ES-I3 (cell line): ENCODE measurements at regions not wholly inside any gene's neighbourhood (a gene's known extent, or its start where the extent isn't known, plus 50 kb on each side); places are given as distances from the start of the nearest gene placed in this dataset.

Experiments
- H3K36me3 ChIP-seq: 2 replicates; pipeline ENCODE4 v1.6.1; 2013; ENCODE audit warnings: mild to moderate bottlenecking, low read length, control low read depth, moderate library complexity; ENCODE audit not compliant: insufficient read depth
- H3K4me1 ChIP-seq: 2 replicates; pipeline ENCODE4 v1.6.1; 2013; ENCODE audit warnings: mild to moderate bottlenecking, control low read depth, low read length; ENCODE audit not compliant: insufficient read depth
- H3K9ac ChIP-seq: 2 replicates; pipeline ENCODE4 v1.6.1; 2013; ENCODE audit warnings: low read depth, mild to moderate bottlenecking, low read length, moderate library complexity
- H3K9me3 ChIP-seq: 2 replicates; pipeline ENCODE4 v1.6.1; 2013; ENCODE audit warnings: mild to moderate bottlenecking, low read length, moderate library complexity; ENCODE audit not compliant: control insufficient read depth, insufficient read depth

- H3K4me1 ChIP-seq = 0 out of 2 replicates have a peak, but pooled peaks cover 4% of the 10 kb centered on the region
- no peaks in the 10 kb centered on the region for H3K9me3 ChIP-seq
- no peak overlapping the region for H3K9ac ChIP-seq
- no peaks in the 10 kb centered on the region for H3K36me3 ChIP-seq
Measured at GRCh38 chr2:8162552-8162951, 519.3 kb upstream of the ID2 start.

DNA sequence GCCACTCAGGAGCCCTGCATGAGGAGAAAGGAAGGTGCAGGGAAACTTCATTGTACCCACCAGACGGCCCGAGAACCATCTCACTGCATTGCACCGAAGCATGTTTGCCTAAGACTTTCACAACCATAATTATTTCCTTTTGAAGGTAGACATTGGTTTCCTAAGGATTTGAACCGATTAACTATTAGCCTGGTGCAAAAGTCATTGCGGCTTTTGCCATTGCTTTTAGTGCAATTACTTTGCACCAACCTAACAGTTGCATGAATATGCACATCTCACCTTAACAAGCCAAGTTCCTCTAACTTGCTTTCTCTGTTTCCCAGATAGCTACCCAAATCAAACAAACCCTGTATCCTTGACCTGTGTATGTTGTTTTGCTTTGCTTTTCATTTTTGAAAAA, 516.3 kb upstream of the ID2 start:
- Histone ChIP-seq H3K9ac (no peak overlapping the region), H3K9me3 (no peaks in the 10 kb centered on the region), H3K4me1 (no peaks in the 10 kb centered on the region), H3K36me3 (no peaks in the 10 kb centered on the region)

- Histone ChIP-seq H3K9ac (no peak overlapping the region), H3K9me3 (no peaks in the 10 kb centered on the region), H3K36me3 (no peaks in the 10 kb centered on the region), H3K4me1 (no peaks in the 10 kb centered on the region)
Measured at GRCh38 chr2:8168022-8168717, 513.7 kb upstream of the ID2 start.

GRCh38 chr2:8168876-8169424, 512.9 kb upstream of the ID2 start:
- H3K9me3 ChIP-seq = no peaks in the 10 kb centered on the region
- no peaks in the 10 kb centered on the region for H3K36me3 ChIP-seq
- H3K4me1 ChIP-seq = no peaks in the 10 kb centered on the region
- H3K9ac ChIP-seq = no peak overlapping the region

DNA sequence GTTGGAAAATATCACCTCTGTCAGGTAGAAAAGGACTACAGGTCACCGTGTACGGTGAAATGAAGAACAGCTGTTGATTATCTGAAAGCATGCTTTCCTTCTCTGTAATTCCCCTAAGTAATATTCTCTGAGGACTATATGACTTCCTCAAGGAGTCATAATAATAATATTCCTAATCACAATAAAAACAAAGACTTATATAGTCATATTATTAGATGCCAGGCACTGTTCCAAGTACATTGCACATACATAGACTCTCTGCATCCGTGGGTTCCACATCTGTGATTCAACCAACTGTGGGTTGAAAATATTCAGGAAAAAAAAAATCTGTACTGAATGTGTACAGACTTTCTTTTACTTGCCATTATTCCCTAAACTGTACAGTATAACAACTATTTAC, 512.4 kb upstream of the ID2 start:
- Histone ChIP-seq H3K9me3 (no peaks in the 10 kb centered on the region), H3K9ac (no peak overlapping the region), H3K36me3 (no peaks in the 10 kb centered on the region), H3K4me1 (no peaks in the 10 kb centered on the region)

GRCh38 chr2:8170552-8171327, 511.1 kb upstream of the ID2 start:
- Histone ChIP-seq H3K36me3 (no peaks in the 10 kb centered on the region), H3K9ac (no peak overlapping the region), H3K9me3 (no peaks in the 10 kb centered on the region), H3K4me1 (no peaks in the 10 kb centered on the region)

DNA sequence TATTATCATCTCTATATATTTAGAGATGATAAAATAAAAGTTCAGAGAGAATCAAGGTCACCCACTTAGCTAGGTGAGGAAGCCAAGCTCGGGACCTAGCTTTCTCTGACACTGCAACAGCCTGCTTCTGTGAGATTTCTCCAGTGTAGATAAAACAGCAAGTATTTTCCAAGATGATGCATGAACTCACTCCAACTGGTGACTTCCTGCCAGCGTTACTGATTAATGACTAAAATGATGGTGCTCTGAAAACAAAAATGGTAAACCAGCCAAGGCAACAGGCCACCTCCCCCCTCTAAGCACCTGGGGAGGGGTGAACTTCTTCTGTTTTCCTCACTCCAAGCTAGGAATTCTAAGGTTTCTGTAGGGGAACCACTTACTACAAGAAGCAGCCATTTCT, 510.2 kb upstream of the ID2 start:
- Histone ChIP-seq H3K9me3 (no peaks in the 10 kb centered on the region), H3K9ac (no peak overlapping the region), H3K36me3 (no peaks in the 10 kb centered on the region), H3K4me1 (no peaks in the 10 kb centered on the region)

GRCh38 chr2:8172661-8173060, 509.2 kb upstream of the ID2 start:
- Histone ChIP-seq H3K9ac (no peak overlapping the region), H3K36me3 (no peaks in the 10 kb centered on the region), H3K4me1 (no peaks in the 10 kb centered on the region), H3K9me3 (no peaks in the 10 kb centered on the region)

DNA sequence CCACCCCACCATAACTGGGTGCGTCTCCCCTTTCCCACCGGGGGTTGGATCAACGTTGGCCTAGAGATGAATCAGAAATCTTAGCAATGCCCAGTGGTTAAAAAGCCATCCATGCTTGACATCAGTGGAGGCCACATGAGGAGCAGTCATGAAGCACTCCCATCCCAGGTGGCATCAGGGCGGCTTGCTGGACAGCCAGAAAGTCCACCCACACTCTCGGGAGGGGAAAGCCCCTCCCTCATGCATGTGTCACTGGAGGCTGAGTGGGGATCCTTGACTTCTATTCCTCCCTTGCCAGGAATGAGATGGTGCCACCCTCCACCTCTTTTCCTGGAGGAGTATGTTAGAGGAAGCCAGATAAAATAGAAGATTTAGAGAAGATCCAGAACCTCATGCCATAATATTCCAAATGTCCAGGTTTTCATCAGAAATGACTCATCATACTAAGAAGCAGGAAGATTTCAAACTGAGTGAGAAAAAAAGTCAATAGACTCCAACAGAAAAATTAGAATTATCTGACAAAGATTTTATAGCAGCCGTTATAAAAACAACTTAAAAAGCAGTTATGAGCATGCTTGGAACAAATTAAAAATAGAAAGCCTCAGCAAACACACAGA, 507.1 kb upstream of the ID2 start:
- no peaks in the 10 kb centered on the region for H3K9me3 ChIP-seq
- H3K9ac ChIP-seq = no peak overlapping the region

GRCh38 chr2:8176887-8177286, 505.0 kb upstream of the ID2 start:
- Histone ChIP-seq H3K4me1 (no peaks in the 10 kb centered on the region), H3K9me3 (no peaks in the 10 kb centered on the region), H3K9ac (no peak overlapping the region), H3K36me3 (no peaks in the 10 kb centered on the region)

More for the DNA sequence above, 507.1 kb upstream of the ID2 start:
- Histone ChIP-seq H3K4me1 (no peaks in the 10 kb centered on the region), H3K36me3 (no peaks in the 10 kb centered on the region)

DNA sequence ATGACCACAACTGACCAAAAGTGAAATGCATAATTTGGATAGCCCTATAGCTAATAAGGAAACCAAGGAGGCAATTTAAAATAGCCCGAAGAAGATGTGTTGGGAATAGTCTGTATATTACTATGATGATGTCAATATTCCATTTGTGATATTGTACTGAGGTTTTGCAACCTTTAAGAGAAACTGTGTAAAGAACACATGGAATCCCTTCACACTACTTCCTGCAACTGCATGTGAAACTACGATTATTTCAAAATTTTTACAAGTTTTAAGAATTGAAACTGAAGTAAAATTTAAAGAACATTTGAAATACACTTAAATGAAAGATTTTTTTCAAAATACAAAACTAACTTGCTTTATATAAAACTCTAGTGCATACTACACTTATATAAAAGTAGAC, 504.3 kb upstream of the ID2 start:
- no peaks in the 10 kb centered on the region for H3K9me3 ChIP-seq

GRCh38 chr2:8178911-8179310, 502.9 kb upstream of the ID2 start:
- Histone ChIP-seq H3K36me3 (no peaks in the 10 kb centered on the region), H3K4me1 (no peaks in the 10 kb centered on the region), H3K9ac (no peak overlapping the region), H3K9me3 (no peaks in the 10 kb centered on the region)

More for the DNA sequence above, 504.3 kb upstream of the ID2 start:
- Histone ChIP-seq H3K9ac (no peak overlapping the region), H3K4me1 (no peaks in the 10 kb centered on the region), H3K36me3 (no peaks in the 10 kb centered on the region)

DNA sequence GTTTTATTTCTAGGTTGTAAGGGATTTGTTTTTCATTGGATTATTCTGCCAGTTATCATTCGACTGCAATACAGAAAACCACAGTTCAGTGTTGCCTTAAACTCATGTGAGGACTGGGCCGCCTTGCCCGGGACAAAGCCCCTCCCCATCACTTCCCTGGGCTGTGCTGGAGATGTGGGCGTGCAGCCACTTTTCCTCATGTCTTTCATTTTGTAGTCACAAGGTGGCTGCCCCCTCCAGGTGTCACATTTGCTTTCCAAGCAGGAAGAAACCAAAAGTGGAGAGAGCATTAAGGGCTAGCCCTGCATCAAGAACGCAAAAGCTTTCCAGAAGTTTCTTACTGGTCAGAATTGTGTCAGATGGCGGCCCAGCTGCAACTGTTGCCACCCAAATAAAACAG, 492.5 kb upstream of the ID2 start:
- Histone ChIP-seq H3K36me3 (no peaks in the 10 kb centered on the region), H3K9me3 (no peaks in the 10 kb centered on the region), H3K9ac (no peak overlapping the region), H3K4me1 (peaks cover 14% of the 10 kb centered on the region; the same call in 1 of the 2 replicates)

DNA sequence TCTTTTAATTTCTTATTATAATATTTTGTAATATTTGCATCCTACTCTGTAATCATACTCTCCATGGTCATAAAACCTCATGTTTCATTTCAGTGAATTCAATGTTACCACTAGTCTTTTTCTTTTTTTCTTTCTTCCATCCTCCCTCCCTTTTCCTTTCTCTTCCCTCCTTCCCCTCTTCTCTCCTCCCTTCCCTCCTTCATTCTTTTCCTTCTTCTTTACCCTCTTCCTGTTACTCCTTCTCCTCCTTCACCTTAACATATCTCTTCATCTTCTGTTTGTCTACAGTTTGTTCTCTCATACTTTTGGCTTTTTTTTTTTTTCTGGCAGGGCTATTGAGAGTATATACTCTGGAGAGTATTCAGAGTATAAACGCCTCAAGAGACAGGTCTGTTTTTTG, 491.6 kb upstream of the ID2 start:
- H3K4me1 ChIP-seq = peaks cover 14% of the 10 kb centered on the region; the same call in 1 of the 2 replicates
- H3K9ac ChIP-seq = no peak overlapping the region
- H3K9me3 ChIP-seq = no peaks in the 10 kb centered on the region
- no peaks in the 10 kb centered on the region for H3K36me3 ChIP-seq
